SH-SY5Y (cell line): ENCODE measurements at regions not wholly inside any gene's neighbourhood (a gene's known extent, or its start where the extent isn't known, plus 50 kb on each side); places are given as distances from the start of the nearest gene placed in this dataset.

ENCODE experiments used
- GATA2 ChIP-seq: IDR thresholded peaks from 2 replicates; pipeline ENCODE4 v1.6.1; 2011; ENCODE audit warnings: mild to moderate bottlenecking, low read depth, low read length
- GATA3 ChIP-seq: IDR thresholded peaks from 2 replicates; pipeline ENCODE4 v1.6.1; 2011; ENCODE audit warnings: low read depth, mild to moderate bottlenecking, low read length, moderate library complexity

DNA sequence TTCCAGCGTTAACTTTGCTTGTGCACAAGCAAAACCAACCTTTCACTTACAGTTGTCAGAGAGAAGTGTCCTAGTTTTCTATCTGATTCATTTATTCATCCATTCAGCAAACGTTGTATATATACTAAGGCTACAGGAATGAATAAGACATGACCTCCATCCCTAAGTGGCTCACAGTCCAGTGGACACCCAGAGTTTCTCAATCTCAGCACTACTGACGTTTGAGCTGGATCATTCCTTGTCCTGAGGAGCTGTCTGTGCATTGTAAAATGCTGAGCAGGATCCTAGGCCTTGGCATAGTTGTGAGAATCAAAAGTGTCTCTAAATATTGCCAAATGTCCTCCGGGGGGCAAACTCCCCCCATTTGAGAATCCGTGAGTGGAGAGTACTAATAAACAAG lies 166.7 kb upstream of the PRKCQ start:
- TF ChIP-seq GATA2 (no peak), GATA3 (no peak)
